GM12891 (cell line): ENCODE measurements at regions not wholly inside any gene's neighbourhood (a gene's known extent, or its start where the extent isn't known, plus 50 kb on each side); places are given as distances from the start of the nearest gene placed in this dataset.

Experiments
- PAX5 ChIP-seq: IDR thresholded peaks from 2 replicates; pipeline ENCODE4 v1.6.1; 2011; ENCODE audit warnings: low read length, moderate library complexity, mild to moderate bottlenecking; ENCODE audit not compliant: insufficient read depth, severe bottlenecking
- POLR2A ChIP-seq: IDR thresholded peaks from 2 replicates; pipeline ENCODE4 v1.6.1; 2011; ENCODE audit warnings: low read depth, low read length, control low read depth
- POLR2AphosphoS5 ChIP-seq: IDR thresholded peaks from 2 replicates; pipeline ENCODE4 v1.6.1; 2011; ENCODE audit warnings: low read depth, low read length, control low read depth
- SPI1 ChIP-seq: IDR thresholded peaks from 2 replicates; pipeline ENCODE4 v1.6.1; 2011; ENCODE audit warnings: low read depth, low read length, control low read depth
- TAF1 ChIP-seq: IDR thresholded peaks from 2 replicates; pipeline ENCODE4 v1.6.1; 2011; ENCODE audit warnings: low read depth, low read length, control low read depth

DNA sequence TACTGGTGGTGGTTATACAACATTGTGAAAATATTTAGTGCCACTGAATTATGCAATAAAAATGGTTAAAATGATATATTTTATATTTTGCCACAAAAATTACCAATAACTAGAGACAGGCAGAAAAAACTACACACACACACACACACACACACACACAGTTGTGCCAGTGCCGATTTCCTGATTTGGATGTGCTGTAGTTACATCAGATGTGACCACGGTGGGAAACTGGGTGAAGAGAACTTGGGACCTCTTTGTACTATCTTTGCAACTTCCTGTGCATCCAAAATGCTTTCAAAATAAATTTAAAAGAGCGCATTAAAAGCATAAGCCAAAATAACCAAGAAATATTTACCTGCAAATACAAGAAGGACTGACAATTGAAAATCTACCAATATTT is 61.6 kb upstream of the CCBE1 start:
- TF ChIP-seq POLR2AphosphoS5, result no peak
- TF ChIP-seq POLR2A, result no peak
- no peak for TF ChIP-seq SPI1
- no peak for TF ChIP-seq TAF1
- no peak for TF ChIP-seq PAX5
